Hepatocyte (in vitro differentiated cells): ENCODE measurements at regions not wholly inside any gene's neighbourhood (a gene's known extent, or its start where the extent isn't known, plus 50 kb on each side); places are given as distances from the start of the nearest gene placed in this dataset.
"Not testable (repeated sequence)": the region's sequence is repeated elsewhere in the genome, so short reads cannot be mapped to it uniquely, and the experiment has no call there.

ENCODE experiments used
- DNase-seq: peaks from one replicate; pipeline ENCODE4 v3.0.0-alpha.2; 2016; ENCODE audit warnings: low spot score
- H2AFZ ChIP-seq: fragments of 200-600 bp; sonication (generic); 2 replicates; pipeline ENCODE4 v1.6.0; 2016; ENCODE audit warnings: antibody characterized with exemption, mild to moderate bottlenecking
- H3K27ac ChIP-seq: fragments of 200-600 bp; sonication (generic); 2 replicates; pipeline ENCODE4 v1.5.1; 2016; ENCODE audit warnings: mild to moderate bottlenecking
- H3K27me3 ChIP-seq: fragments of 200-600 bp; sonication (generic); 2 replicates; pipeline ENCODE4 v1.6.1; 2016
- H3K36me3 ChIP-seq: fragments of 200-600 bp; sonication (generic); replicated peaks from 2 replicates; pipeline ENCODE4 v1.5.1; 2016; ENCODE audit warnings: low read depth; ENCODE audit not compliant: insufficient read depth
- H3K4me1 ChIP-seq: fragments of 200-600 bp; sonication (generic); 2 replicates; pipeline ENCODE4 v1.5.1; 2016; ENCODE audit warnings: mild to moderate bottlenecking, moderate library complexity; ENCODE audit not compliant: insufficient read depth
- H3K4me2 ChIP-seq: fragments of 200-600 bp; sonication (generic); 2 replicates; pipeline ENCODE4 v1.6.0; 2016
- H3K4me3 ChIP-seq: fragments of 200-600 bp; sonication (generic); 2 replicates; pipeline ENCODE4 v1.5.1; 2016; ENCODE audit warnings: mild to moderate bottlenecking
- H3K79me2 ChIP-seq: fragments of 200-600 bp; sonication (generic); 2 replicates; pipeline ENCODE4 v1.6.0; 2017; ENCODE audit warnings: mild to moderate bottlenecking
- H3K9me2 ChIP-seq: fragments of 200-600 bp; sonication (generic); replicated peaks from 2 replicates; pipeline ENCODE4 v1.6.0; 2017; ENCODE audit warnings: mild to moderate bottlenecking; ENCODE audit not compliant: insufficient read depth
- H3K9me3 ChIP-seq: fragments of 200-600 bp; sonication (generic); 2 replicates; pipeline ENCODE4 v1.5.1; 2016; ENCODE audit warnings: low read depth, mild to moderate bottlenecking
- H4K20me1 ChIP-seq: fragments of 200-600 bp; sonication (generic); 2 replicates; pipeline ENCODE4 v1.6.0; 2016; ENCODE audit warnings: mild to moderate bottlenecking; ENCODE audit not compliant: insufficient read depth, poor library complexity, severe bottlenecking
- CTCF ChIP-seq: fragments of 200-600 bp; sonication (generic); IDR thresholded peaks from 2 replicates; pipeline ENCODE4 v1.5.1; 2016; ENCODE audit warnings: antibody characterized with exemption, mild to moderate bottlenecking; ENCODE audit not compliant: poor library complexity
- EZH2 ChIP-seq: fragments of 200-600 bp; sonication (generic); IDR thresholded peaks from 2 replicates; pipeline ENCODE4 v1.6.1; 2016; ENCODE audit warnings: antibody characterized with exemption, mild to moderate bottlenecking, borderline replicate concordance
- EZH2phosphoT487 ChIP-seq: fragments of 200-600 bp; sonication (generic); IDR thresholded peaks from one replicate; pipeline ENCODE4 v1.6.1; 2018; ENCODE audit warnings: antibody characterized with exemption, mild to moderate bottlenecking, low read depth, moderate library complexity; ENCODE audit not compliant: unreplicated experiment, severe bottlenecking
- WGBS: methylation state at CpG from one replicate; pipeline ENCODE4 v1.1.6; 2016; ENCODE audit warnings: low lambda C conversion rate; ENCODE audit errors: missing lambda C conversion rate; 5-methylcytosine and 5-hydroxymethylcytosine counted together

GRCh38 chr16:26721290-26721689 is 345.4 kb upstream of the C16orf82 start:
- Histone ChIP-seq H3K4me2 (no peak overlapping the region), H3K27ac (no peak overlapping the region), H3K9me2 (no peaks in the 10 kb centered on the region), H3K27me3 (no peaks in the 10 kb centered on the region), H3K79me2 (no peaks in the 10 kb centered on the region), H3K4me1 (no peaks in the 10 kb centered on the region), H2AFZ (no peak overlapping the region), H4K20me1 (no peaks in the 10 kb centered on the region), H3K36me3 (no peaks in the 10 kb centered on the region), H3K9me3 (no peaks in the 10 kb centered on the region), H3K4me3 (no peak overlapping the region)
- 92% methylated on average over 6 of the region's 6 CpGs for WGBS
- no peak for TF ChIP-seq EZH2phosphoT487
- no peak for TF ChIP-seq EZH2
- TF ChIP-seq CTCF, result no peak
- no peak for DNase-seq

- not testable (repeated sequence) for H3K9me2 ChIP-seq, H3K4me1 ChIP-seq, H3K9me3 ChIP-seq, H4K20me1 ChIP-seq, H3K4me2 ChIP-seq, H3K27me3 ChIP-seq, H3K4me3 ChIP-seq, H2AFZ ChIP-seq, H3K27ac ChIP-seq, H3K36me3 ChIP-seq, H3K79me2 ChIP-seq, DNase-seq
- 68% methylated on average over 2 of the region's 3 CpGs for WGBS
Measured at GRCh38 chr16:26721957-26722356, 344.8 kb upstream of the C16orf82 start.

- H3K27ac ChIP-seq, result no peak overlapping the region
- no peak for TF ChIP-seq EZH2phosphoT487
- no peak for TF ChIP-seq EZH2
- no peak for TF ChIP-seq CTCF
- H3K4me3 ChIP-seq, result no peak overlapping the region
- no peaks in the 10 kb centered on the region for H3K79me2 ChIP-seq
- no peaks in the 10 kb centered on the region for H3K9me2 ChIP-seq
- WGBS, result 74% methylated on average over 8 of the region's 8 CpGs
- DNase-seq, result no peak
- H2AFZ ChIP-seq, result no peak overlapping the region
- H4K20me1 ChIP-seq, result no peaks in the 10 kb centered on the region
- no peaks in the 10 kb centered on the region for H3K9me3 ChIP-seq
- H3K4me1 ChIP-seq, result no peaks in the 10 kb centered on the region
- H3K36me3 ChIP-seq, result no peaks in the 10 kb centered on the region
- no peak overlapping the region for H3K4me2 ChIP-seq
- no peaks in the 10 kb centered on the region for H3K27me3 ChIP-seq
Measured at GRCh38 chr16:26724189-26724588, 342.5 kb upstream of the C16orf82 start.

- no peak for DNase-seq
- 69% methylated on average over 9 of the region's 9 CpGs for WGBS
- no peak overlapping the region for H2AFZ ChIP-seq
- no peaks in the 10 kb centered on the region for H3K9me3 ChIP-seq
- H3K4me2 ChIP-seq, result no peak overlapping the region
- no peaks in the 10 kb centered on the region for H4K20me1 ChIP-seq
- no peaks in the 10 kb centered on the region for H3K36me3 ChIP-seq
- no peak overlapping the region for H3K4me3 ChIP-seq
- H3K79me2 ChIP-seq, result no peaks in the 10 kb centered on the region
- no peaks in the 10 kb centered on the region for H3K27me3 ChIP-seq
- H3K4me1 ChIP-seq, result no peaks in the 10 kb centered on the region
- TF ChIP-seq EZH2phosphoT487, result no peak
- H3K27ac ChIP-seq, result no peak overlapping the region
- H3K9me2 ChIP-seq, result no peaks in the 10 kb centered on the region
Measured at GRCh38 chr16:26727848-26728247, 338.9 kb upstream of the C16orf82 start.
